ENCODE measurements at regions not wholly inside any gene's neighbourhood (a gene's known extent, or its start where the extent isn't known, plus 50 kb on each side); places are given as distances from the start of the nearest gene placed in this dataset.

- DNase-seq: no peak
- no peak overlapping the region for H3K4me3 ChIP-seq (ENCODE audit: control extremely low read depth in 1 of 5, extremely low read depth in 1 of 5, insufficient read depth in 1 of 5, low read depth in 2 of 5, low read length in 4 of 5)
- H2AFZ ChIP-seq (ENCODE audit: insufficient read depth, low read depth, low read length, poor library complexity, severe bottlenecking): no peak overlapping the region
- CTCF ChIA-PET: no interaction called here
- WGBS (ENCODE audit: insufficient coverage): 100% methylated on average over 3 of the region's 4 CpGs
- H3K27ac Mint-ChIP-seq: no peak overlapping the region
- H3K9me3 ChIP-seq (ENCODE audit: control extremely low read depth in 1 of 3, control insufficient read depth in 2 of 3, insufficient read depth in 1 of 3, low read length in 2 of 3): peaks cover 0 to 9% (median 0%) of the 10 kb centered on the region in 3 donors
- no peak for ATAC-seq (ENCODE audit: low read depth)
- H3K36me3 ChIP-seq (replicated peaks in 1 of 2; ENCODE audit: control extremely low read depth in 1 of 2, control insufficient read depth in 1 of 2, extremely low read depth in 1 of 2, insufficient read depth in 2 of 2, low read length in 1 of 2): no peaks in the 10 kb centered on the region
- intact Hi-C loops (cut with micrococcal nuclease): no loop called here
- POLR2A ChIA-PET: no interaction called here
- peaks cover 4% of the 10 kb centered on the region for H3K9me3 Mint-ChIP-seq (ENCODE audit: insufficient read depth)
- no peak overlapping the region for H3K4me3 Mint-ChIP-seq
- H3K27me3 Mint-ChIP-seq: peaks cover 12% of the 10 kb centered on the region
- H3K27me3 ChIP-seq (replicated peaks in 1 of 4; ENCODE audit: control extremely low read depth in 1 of 4, control insufficient read depth in 3 of 4, insufficient read depth in 4 of 4, low read length in 3 of 4): peaks cover 0 to 6% (median 0%) of the 10 kb centered on the region in 4 experiments
- no peaks in the 10 kb centered on the region for H3K79me2 ChIP-seq (ENCODE audit: control insufficient read depth, insufficient read depth, low read length)
- H3K4me1 Mint-ChIP-seq: no peaks in the 10 kb centered on the region
- no peak overlapping the region for H3K27ac ChIP-seq (ENCODE audit: low read length in 2 of 2)
- H3K4me2 ChIP-seq (replicated peaks; ENCODE audit: low read depth, low read length, poor library complexity, severe bottlenecking): no peak overlapping the region
- H3K4me1 ChIP-seq (ENCODE audit: control insufficient read depth in 2 of 2, insufficient read depth in 2 of 2, low read length in 2 of 2): no peaks in the 10 kb centered on the region
- no peak overlapping the region for H3K9ac ChIP-seq (ENCODE audit: low read length)
- H4K20me1 ChIP-seq (ENCODE audit: control insufficient read depth, insufficient read depth, low read length, poor library complexity, severe bottlenecking): no peaks in the 10 kb centered on the region
- TF ChIP-seq CTCF (IDR thresholded peaks at IDR 0.05) (no peak), EZH2 (IDR thresholded peaks at IDR 0.05; ENCODE audit: borderline replicate concordance, insufficient read depth, low read depth, low read length, poor library complexity, severe bottlenecking) (no peak)
Measured at GRCh38 chr15:26102365-26102764, 239.2 kb upstream of the ATP10A start.

GRCh38 chr15:26101443-26101842, 238.3 kb upstream of the ATP10A start:
- H3K9ac ChIP-seq (ENCODE audit: low read length): no peak overlapping the region
- H3K4me3 ChIP-seq (ENCODE audit: control extremely low read depth in 1 of 5, extremely low read depth in 1 of 5, insufficient read depth in 1 of 5, low read depth in 2 of 5, low read length in 4 of 5): no peak overlapping the region
- Mint-ChIP-seq H3K27me3 (peaks cover 12% of the 10 kb centered on the region), H3K27ac (no peak overlapping the region), H3K4me3 (no peak overlapping the region), H3K9me3 (ENCODE audit: insufficient read depth) (no peaks in the 10 kb centered on the region), H3K4me1 (no peaks in the 10 kb centered on the region)
- ChIA-PET POLR2A (no interaction called here), CTCF (no interaction called here)
- TF ChIP-seq CTCF (IDR thresholded peaks at IDR 0.05) (no peak), EZH2 (IDR thresholded peaks at IDR 0.05; ENCODE audit: borderline replicate concordance, insufficient read depth, low read depth, low read length, poor library complexity, severe bottlenecking) (no peak)
- no peak for ATAC-seq (ENCODE audit: low read depth)
- H3K27me3 ChIP-seq (replicated peaks in 1 of 4; ENCODE audit: control extremely low read depth in 1 of 4, control insufficient read depth in 3 of 4, insufficient read depth in 4 of 4, low read length in 3 of 4): peaks cover 0 to 6% (median 0%) of the 10 kb centered on the region in 4 experiments
- H3K9me3 ChIP-seq (ENCODE audit: control extremely low read depth in 1 of 3, control insufficient read depth in 2 of 3, insufficient read depth in 1 of 3, low read length in 2 of 3): peaks cover 0 to 7% (median 0%) of the 10 kb centered on the region in 3 donors
- no peaks in the 10 kb centered on the region for H3K4me1 ChIP-seq (ENCODE audit: control insufficient read depth in 2 of 2, insufficient read depth in 2 of 2, low read length in 2 of 2)
- WGBS (ENCODE audit: insufficient coverage): 80% methylated on average over 1 of the region's 3 CpGs
- H3K36me3 ChIP-seq (replicated peaks in 1 of 2; ENCODE audit: control extremely low read depth in 1 of 2, control insufficient read depth in 1 of 2, extremely low read depth in 1 of 2, insufficient read depth in 2 of 2, low read length in 1 of 2): no peaks in the 10 kb centered on the region
- intact Hi-C loops (cut with micrococcal nuclease): no loop called here
- H3K79me2 ChIP-seq (ENCODE audit: control insufficient read depth, insufficient read depth, low read length): no peaks in the 10 kb centered on the region
- no peak for DNase-seq
- H3K4me2 ChIP-seq (replicated peaks; ENCODE audit: low read depth, low read length, poor library complexity, severe bottlenecking): no peak overlapping the region
- H3K27ac ChIP-seq (ENCODE audit: low read length in 2 of 2): no peak overlapping the region
- H2AFZ ChIP-seq (ENCODE audit: insufficient read depth, low read depth, low read length, poor library complexity, severe bottlenecking): no peak overlapping the region
- H4K20me1 ChIP-seq (ENCODE audit: control insufficient read depth, insufficient read depth, low read length, poor library complexity, severe bottlenecking): no peaks in the 10 kb centered on the region
